ENCODE measurements at regions not wholly inside any gene's neighbourhood (a gene's known extent, or its start where the extent isn't known, plus 50 kb on each side); places are given as distances from the start of the nearest gene placed in this dataset.
"Not testable (repeated sequence)": the region's sequence is repeated elsewhere in the genome, so short reads cannot be mapped to it uniquely, and the experiment has no call there.

GRCh38 chr2:123614596-123614995 is 410.5 kb upstream of the CNTNAP5 start:
- POLR2A ChIA-PET: no interaction called here
- Histone ChIP-seq H3K4me1 (ENCODE audit: control insufficient read depth, insufficient read depth, low read length) (no peaks in the 10 kb centered on the region), H3K4me3 (ENCODE audit: low read depth in 2 of 2, low read length in 2 of 2) (no peak overlapping the region), H3K27me3 (ENCODE audit: control insufficient read depth, insufficient read depth, low read length) (no peaks in the 10 kb centered on the region), H3K9me3 (ENCODE audit: control insufficient read depth, insufficient read depth, low read depth, low read length) (peaks cover 6% of the 10 kb centered on the region; the same call in 1 of the 2 replicates), H3K36me3 (ENCODE audit: control insufficient read depth, insufficient read depth, low read length) (no peaks in the 10 kb centered on the region), H3K27ac (ENCODE audit: low read length) (no peak overlapping the region)
- CTCF ChIA-PET: no interaction called here
- no peak for DNase-seq (ENCODE audit: low read depth, low spot score)
- BruUV-seq (replicated peaks): no TSS peak
- no peak for TF ChIP-seq REST (IDR thresholded peaks at IDR 0.05; ENCODE audit: insufficient read depth in 1 of 2, low read depth in 2 of 2, low read length in 1 of 2)
- TF ChIP-seq, protein P1, sequence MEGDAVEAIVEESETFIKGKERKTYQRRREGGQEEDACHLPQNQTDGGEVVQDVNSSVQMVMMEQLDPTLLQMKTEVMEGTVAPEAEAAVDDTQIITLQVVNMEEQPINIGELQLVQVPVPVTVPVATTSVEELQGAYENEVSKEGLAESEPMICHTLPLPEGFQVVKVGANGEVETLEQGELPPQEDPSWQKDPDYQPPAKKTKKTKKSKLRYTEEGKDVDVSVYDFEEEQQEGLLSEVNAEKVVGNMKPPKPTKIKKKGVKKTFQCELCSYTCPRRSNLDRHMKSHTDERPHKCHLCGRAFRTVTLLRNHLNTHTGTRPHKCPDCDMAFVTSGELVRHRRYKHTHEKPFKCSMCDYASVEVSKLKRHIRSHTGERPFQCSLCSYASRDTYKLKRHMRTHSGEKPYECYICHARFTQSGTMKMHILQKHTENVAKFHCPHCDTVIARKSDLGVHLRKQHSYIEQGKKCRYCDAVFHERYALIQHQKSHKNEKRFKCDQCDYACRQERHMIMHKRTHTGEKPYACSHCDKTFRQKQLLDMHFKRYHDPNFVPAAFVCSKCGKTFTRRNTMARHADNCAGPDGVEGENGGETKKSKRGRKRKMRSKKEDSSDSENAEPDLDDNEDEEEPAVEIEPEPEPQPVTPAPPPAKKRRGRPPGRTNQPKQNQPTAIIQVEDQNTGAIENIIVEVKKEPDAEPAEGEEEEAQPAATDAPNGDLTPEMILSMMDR (IDR thresholded peaks at IDR 0.05): no peak
- no peak for TF ChIP-seq POLR2AphosphoS5 (IDR thresholded peaks at IDR 0.05; ENCODE audit: low read depth, low read length)
- TF ChIP-seq SIN3A (IDR thresholded peaks at IDR 0.05; ENCODE audit: borderline replicate concordance, insufficient read depth, low read depth, low read length): no peak
- no peak for TF ChIP-seq TCF7L2 (IDR thresholded peaks at IDR 0.05; ENCODE audit: low read depth, low read length)
- no peak for ATAC-seq
- intact Hi-C loops (cut with micrococcal nuclease; ENCODE audit: unreplicated experiment) (no loop called here), in situ Hi-C loops (cut with HindIII; ENCODE audit: low pct_unique_long_range_greater_than_20kb, low sequenced_read_pairs) (no loop called here)

DNA sequence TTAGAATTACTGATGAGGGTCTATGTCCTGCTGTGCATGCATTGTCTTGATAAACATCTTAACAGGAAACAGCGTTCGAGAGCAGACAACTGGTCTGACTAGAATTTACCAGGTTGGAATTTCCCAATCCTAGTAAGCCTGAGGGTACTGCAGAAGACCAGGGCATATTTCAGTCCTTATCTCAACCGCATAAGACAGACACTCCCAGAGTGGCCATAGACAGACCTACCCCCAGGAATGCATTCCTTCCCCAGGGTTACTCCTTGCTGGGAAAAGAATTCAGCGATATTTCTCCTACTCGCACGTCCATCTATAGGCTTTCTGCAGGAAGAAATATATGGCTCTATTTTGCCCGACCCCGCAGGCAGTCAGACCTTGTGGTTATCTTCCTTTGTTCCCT is 406.4 kb upstream of the CNTNAP5 start:
- POLR2A ChIA-PET; H3K4me1 ChIP-seq (ENCODE audit: control insufficient read depth, insufficient read depth, low read length); H3K9me3 ChIP-seq (ENCODE audit: control insufficient read depth, insufficient read depth, low read depth, low read length); intact Hi-C loops (cut with micrococcal nuclease; ENCODE audit: unreplicated experiment); CTCF ChIA-PET; H3K27me3 ChIP-seq (ENCODE audit: control insufficient read depth, insufficient read depth, low read length); in situ Hi-C loops (cut with HindIII; ENCODE audit: low pct_unique_long_range_greater_than_20kb, low sequenced_read_pairs); DNase-seq (ENCODE audit: low read depth, low spot score); BruUV-seq (replicated peaks); H3K27ac ChIP-seq (ENCODE audit: low read length); H3K4me3 ChIP-seq (ENCODE audit: low read depth in 2 of 2, low read length in 2 of 2); ATAC-seq; H3K36me3 ChIP-seq (ENCODE audit: control insufficient read depth, insufficient read depth, low read length): not testable (repeated sequence)

DNA sequence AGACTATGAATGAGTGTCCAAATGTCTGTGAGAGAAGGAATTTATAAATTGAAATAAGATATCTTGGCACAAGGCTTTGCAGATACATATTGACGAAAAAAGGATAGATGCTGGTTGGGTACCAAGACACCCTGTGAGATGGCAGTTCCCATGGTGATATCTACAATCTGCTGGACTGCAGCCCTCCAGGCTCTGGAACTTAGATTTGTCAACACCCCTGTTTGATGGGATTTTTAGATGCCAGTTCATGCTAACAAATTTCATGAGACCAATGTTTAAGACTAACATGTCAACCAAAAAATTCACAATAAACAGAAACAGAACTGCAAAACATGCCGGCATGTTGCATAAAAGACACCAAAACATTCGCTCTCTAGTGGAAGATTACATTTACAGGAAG is 400.3 kb upstream of the CNTNAP5 start:
- Histone ChIP-seq H3K27ac (ENCODE audit: low read length) (no peak overlapping the region), H3K4me1 (ENCODE audit: control insufficient read depth, insufficient read depth, low read length) (no peaks in the 10 kb centered on the region), H3K27me3 (ENCODE audit: control insufficient read depth, insufficient read depth, low read length) (no peaks in the 10 kb centered on the region), H3K4me3 (ENCODE audit: low read depth in 2 of 2, low read length in 2 of 2) (no peak overlapping the region), H3K36me3 (ENCODE audit: control insufficient read depth, insufficient read depth, low read length) (no peaks in the 10 kb centered on the region), H3K9me3 (ENCODE audit: control insufficient read depth, insufficient read depth, low read depth, low read length) (no peaks in the 10 kb centered on the region)
- ATAC-seq (no peak), DNase-seq (ENCODE audit: low read depth, low spot score) (no peak)
- ChIA-PET CTCF (no interaction called here), POLR2A (no interaction called here)
- in situ Hi-C loops (cut with HindIII; ENCODE audit: low pct_unique_long_range_greater_than_20kb, low sequenced_read_pairs): no loop called here
- no TSS peak for BruUV-seq (replicated peaks)
- intact Hi-C loops (cut with micrococcal nuclease; ENCODE audit: unreplicated experiment): no loop called here
- TF ChIP-seq POLR2AphosphoS5 (IDR thresholded peaks at IDR 0.05; ENCODE audit: low read depth, low read length): no peak
- TF ChIP-seq REST (IDR thresholded peaks at IDR 0.05; ENCODE audit: insufficient read depth in 1 of 2, low read depth in 2 of 2, low read length in 1 of 2): no peak
- TF ChIP-seq SIN3A (IDR thresholded peaks at IDR 0.05; ENCODE audit: borderline replicate concordance, insufficient read depth, low read depth, low read length): no peak
- TF ChIP-seq, protein P1 (IDR thresholded peaks at IDR 0.05): no peak
- TF ChIP-seq TCF7L2 (IDR thresholded peaks at IDR 0.05; ENCODE audit: low read depth, low read length): no peak

Measured in Panc1 (cell line).